ENCODE measurements at regions not wholly inside any gene's neighbourhood (a gene's known extent, or its start where the extent isn't known, plus 50 kb on each side); places are given as distances from the start of the nearest gene placed in this dataset.

- DNase-seq, result no peak
These were observed 523.5 kb upstream of the SEMA6A start for GRCh38 chr5:117098094-117098493.

- no peak for DNase-seq
These were observed 521.0 kb upstream of the SEMA6A start for GRCh38 chr5:117095346-117096332.

- DNase-seq, result no peak
These were observed 519.6 kb upstream of the SEMA6A start for GRCh38 chr5:117094114-117094815.

DNA sequence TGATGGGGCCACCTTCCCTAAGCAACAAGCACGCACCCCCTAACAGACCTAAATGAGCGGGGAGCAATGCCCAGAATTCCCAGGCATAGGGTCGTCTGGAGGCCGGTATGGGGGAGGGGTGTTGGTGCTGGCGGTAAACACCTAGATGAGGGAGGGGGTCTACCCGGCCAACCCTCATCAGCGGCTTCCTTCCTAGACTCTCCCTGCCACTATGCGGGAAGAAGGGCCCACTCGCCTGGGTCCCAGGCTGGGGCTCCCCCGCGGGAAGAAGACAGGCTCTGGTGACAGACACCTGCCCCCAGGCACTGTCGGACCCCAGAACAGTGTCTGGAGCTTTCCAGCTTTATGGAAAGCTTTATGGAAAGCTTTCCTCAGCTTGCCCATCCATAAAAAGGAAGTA is 519.0 kb upstream of the SEMA6A start:
- DNase-seq, result no peak

- DNase-seq, result no peak
These were observed 514.4 kb upstream of the SEMA6A start for GRCh38 chr5:117089001-117089400.

GRCh38 chr5:117088176-117088575 is 513.6 kb upstream of the SEMA6A start:
- no peak for DNase-seq

DNA sequence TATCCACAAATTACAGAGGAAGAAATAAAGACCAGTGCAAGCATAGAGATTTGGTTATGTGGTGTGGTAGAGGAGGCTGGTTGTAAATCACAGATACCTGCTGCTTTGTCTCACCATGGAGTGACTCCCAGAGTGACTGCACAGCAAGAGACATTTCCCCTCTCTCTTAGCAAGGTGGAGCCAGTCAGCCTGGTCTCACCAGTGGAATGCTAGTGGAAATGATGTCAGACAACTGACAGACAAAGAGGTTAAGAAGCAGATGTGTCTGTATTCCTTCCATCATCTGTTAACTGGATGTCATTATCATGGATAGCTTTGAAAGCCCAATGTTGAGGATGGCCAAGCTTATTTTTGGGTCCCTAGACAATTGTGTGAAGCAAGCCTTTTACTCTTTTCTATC is 509.4 kb upstream of the SEMA6A start:
- no peak for DNase-seq

- no peak for DNase-seq
These were observed 508.4 kb upstream of the SEMA6A start for GRCh38 chr5:117082977-117083376.

- no peak for DNase-seq
These were observed 502.5 kb upstream of the SEMA6A start for GRCh38 chr5:117077142-117077541.

DNA sequence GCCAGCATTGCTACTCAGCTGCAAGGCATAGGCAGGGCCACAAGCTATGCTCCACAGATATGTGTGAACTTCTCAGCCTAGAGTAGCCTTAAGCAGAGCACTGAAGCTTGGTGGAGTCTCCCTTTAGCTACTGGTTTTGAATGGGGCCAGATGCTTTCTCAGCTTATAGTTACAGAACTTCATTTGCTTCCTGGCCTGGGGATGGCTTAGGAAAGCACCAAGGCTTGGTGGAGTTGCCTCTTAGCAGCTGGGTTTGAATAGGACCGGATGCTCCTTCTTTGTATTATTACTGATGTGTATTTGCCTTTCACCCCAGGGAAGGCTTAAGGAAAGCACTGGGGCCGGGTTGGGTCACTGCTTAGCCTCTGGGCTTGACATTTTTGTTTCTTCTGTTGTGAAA is 497.8 kb upstream of the SEMA6A start:
- DNase-seq, result no peak

GRCh38 chr5:117065800-117066199 is 491.2 kb upstream of the SEMA6A start:
- no peak for DNase-seq

DNA sequence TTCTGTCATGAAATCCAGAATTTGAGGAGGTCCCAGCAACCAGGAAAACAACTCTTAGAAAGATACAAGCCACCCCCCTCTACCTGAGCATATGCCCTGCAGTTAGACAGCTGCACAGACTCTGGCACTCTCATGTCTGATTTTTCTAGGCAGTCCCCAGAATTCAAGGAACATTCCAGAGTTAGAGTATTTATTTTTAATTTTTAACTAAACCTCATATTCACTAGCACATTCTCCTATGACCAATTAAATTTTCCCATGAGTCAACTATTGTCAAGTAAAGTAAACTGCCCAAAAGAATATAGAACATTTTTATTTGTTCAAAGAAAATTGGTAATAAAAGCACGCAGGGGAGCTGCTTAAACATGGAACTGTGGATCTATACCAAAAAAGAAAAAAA is 490.5 kb upstream of the SEMA6A start:
- no peak for DNase-seq

GRCh38 chr5:117060099-117060498 is 485.5 kb upstream of the SEMA6A start:
- DNase-seq, result no peak

- no peak for DNase-seq
These were observed 484.1 kb upstream of the SEMA6A start for GRCh38 chr5:117058740-117059139.

GRCh38 chr5:117055517-117055916 is 480.9 kb upstream of the SEMA6A start:
- no peak for DNase-seq

GRCh38 chr5:117054911-117055310 is 480.3 kb upstream of the SEMA6A start:
- DNase-seq, result no peak

DNA sequence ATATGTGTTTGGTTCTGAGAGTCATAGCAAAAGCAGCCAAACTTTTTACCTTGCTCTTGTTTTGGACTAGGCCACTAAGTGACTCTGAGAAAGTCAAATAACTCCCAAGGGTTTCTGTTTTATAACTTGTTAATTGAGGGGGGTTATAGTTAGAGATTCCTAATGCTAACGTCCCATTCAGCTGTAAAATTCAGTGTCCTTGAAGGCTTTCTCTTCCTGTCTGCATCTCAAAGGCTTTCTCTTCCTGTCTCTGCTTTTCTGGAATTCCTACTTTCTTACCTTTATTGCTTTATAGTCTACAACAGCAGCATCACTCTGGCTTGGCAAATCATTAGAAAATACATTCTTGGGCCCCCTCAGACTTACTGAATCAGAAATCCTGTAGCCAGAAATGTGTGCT is 479.5 kb upstream of the SEMA6A start:
- DNase-seq, result no peak

GRCh38 chr5:117041926-117042595 is 467.4 kb upstream of the SEMA6A start:
- DNase-seq, result no peak

GRCh38 chr5:117039035-117039434 is 464.4 kb upstream of the SEMA6A start:
- DNase-seq, result no peak

GRCh38 chr5:117027384-117027783 is 452.8 kb upstream of the SEMA6A start:
- no peak for DNase-seq

- DNase-seq, result no peak
These were observed 446.4 kb upstream of the SEMA6A start for GRCh38 chr5:117020999-117021398.

- DNase-seq, result no peak
These were observed 438.8 kb upstream of the SEMA6A start for GRCh38 chr5:117013280-117013877.

DNA sequence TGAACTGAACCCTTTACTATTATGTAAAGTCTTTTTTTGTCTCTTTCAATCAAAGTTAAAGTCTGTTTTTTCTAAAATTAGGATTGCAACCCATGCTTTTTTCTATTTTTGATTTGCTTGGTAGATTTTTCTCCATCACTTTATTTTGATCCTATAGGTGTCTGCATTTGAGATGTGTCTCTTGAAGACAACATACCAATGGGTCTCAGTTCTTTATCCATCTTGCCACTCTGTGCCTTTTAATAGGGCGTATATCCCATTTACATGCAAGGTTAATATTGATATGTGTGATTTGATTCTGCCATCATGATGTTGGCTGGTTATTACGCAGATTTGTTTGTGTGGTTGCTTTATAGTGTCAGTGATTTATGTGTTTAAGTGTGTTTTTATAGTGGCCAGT is 436.0 kb upstream of the SEMA6A start:
- DNase-seq, result no peak

All from stimulated activated naive CD4-positive, alpha-beta T cell (primary cell).